ENCODE measurements at regions not wholly inside any gene's neighbourhood (a gene's known extent, or its start where the extent isn't known, plus 50 kb on each side); places are given as distances from the start of the nearest gene placed in this dataset.

GRCh38 chr10:33798754-33799153 lies 464.3 kb upstream of the NRP1 start:
- no peak for TF ChIP-seq CTCF (IDR thresholded peaks at IDR 0.05; ENCODE audit: low read length)
- TF ChIP-seq EZH2 (IDR thresholded peaks at IDR 0.05; ENCODE audit: borderline replicate concordance, low read length) = no peak

Data from OCI-LY1 (cell line).